ENCODE measurements at regions not wholly inside any gene's neighbourhood (a gene's known extent, or its start where the extent isn't known, plus 50 kb on each side); places are given as distances from the start of the nearest gene placed in this dataset.

DNA sequence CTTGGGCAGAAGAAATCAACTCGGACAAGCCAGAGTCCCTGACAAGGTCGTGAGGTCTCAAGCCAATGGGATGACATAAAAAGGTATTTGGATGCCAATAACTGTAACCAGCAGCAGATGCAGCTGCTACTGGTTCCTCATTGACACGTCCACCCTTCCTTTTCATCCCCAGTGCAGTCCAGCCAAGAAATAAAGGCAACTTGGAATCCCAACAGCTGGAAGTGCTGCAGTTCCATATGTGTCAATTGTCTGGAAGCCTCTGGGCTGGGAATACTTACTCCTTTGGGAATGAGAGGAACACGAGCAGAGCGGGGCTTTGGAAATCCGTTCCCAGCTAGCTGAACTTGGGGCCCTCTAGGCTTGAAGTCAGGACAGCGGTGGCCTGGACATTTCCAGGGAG, 360.4 kb upstream of the ZFHX3 start:
- H3K27me3 ChIP-seq (replicated peaks in 1 of 7): no peaks in the 10 kb centered on the region
- H3K36me3 ChIP-seq: no peaks in the 10 kb centered on the region
- H3K4me3 ChIP-seq: no peak overlapping the region
- H3K27ac ChIP-seq: no peak overlapping the region
- TF ChIP-seq POLR2AphosphoS5 (IDR thresholded peaks at IDR 0.05) (no peak), POLR2A (IDR thresholded peaks at IDR 0.05) (no peak)
- WGBS, 5 donors: 71 to 84% (median 78%) methylated on average over 4 to 7 of the region's 7 CpGs
- no peaks in the 10 kb centered on the region for H3K9me3 ChIP-seq
- no peak for DNase-seq
- intact Hi-C loops (cut with DNase I; ENCODE audit: low total_unique reads): no loop called here
- no peaks in the 10 kb centered on the region for H3K4me1 ChIP-seq

- WGBS, 5 donors: 92 to 95% (median 95%) methylated on average over 11 of the region's 11 CpGs
- DNase-seq: no peak
- intact Hi-C loops (cut with DNase I; ENCODE audit: low total_unique reads): no loop called here
- Histone ChIP-seq H3K4me1 (no peaks in the 10 kb centered on the region), H3K9me3 (no peaks in the 10 kb centered on the region), H3K36me3 (no peaks in the 10 kb centered on the region), H3K27me3 (replicated peaks in 1 of 7) (no peaks in the 10 kb centered on the region), H3K4me3 (no peak overlapping the region), H3K27ac (no peak overlapping the region)
- TF ChIP-seq POLR2AphosphoS5 (IDR thresholded peaks at IDR 0.05): no peak
- no peak for TF ChIP-seq POLR2A (IDR thresholded peaks at IDR 0.05)
- TF ChIP-seq, protein P1, sequence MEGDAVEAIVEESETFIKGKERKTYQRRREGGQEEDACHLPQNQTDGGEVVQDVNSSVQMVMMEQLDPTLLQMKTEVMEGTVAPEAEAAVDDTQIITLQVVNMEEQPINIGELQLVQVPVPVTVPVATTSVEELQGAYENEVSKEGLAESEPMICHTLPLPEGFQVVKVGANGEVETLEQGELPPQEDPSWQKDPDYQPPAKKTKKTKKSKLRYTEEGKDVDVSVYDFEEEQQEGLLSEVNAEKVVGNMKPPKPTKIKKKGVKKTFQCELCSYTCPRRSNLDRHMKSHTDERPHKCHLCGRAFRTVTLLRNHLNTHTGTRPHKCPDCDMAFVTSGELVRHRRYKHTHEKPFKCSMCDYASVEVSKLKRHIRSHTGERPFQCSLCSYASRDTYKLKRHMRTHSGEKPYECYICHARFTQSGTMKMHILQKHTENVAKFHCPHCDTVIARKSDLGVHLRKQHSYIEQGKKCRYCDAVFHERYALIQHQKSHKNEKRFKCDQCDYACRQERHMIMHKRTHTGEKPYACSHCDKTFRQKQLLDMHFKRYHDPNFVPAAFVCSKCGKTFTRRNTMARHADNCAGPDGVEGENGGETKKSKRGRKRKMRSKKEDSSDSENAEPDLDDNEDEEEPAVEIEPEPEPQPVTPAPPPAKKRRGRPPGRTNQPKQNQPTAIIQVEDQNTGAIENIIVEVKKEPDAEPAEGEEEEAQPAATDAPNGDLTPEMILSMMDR (IDR thresholded peaks at IDR 0.05 in 8 of 11, conservative IDR thresholded peaks at IDR 0.05 in 3 of 11): no peak
Observed at GRCh38 chr16:73405851-73406250, 357.9 kb upstream of the ZFHX3 start.

- Histone ChIP-seq H3K4me1 (no peaks in the 10 kb centered on the region), H3K4me3 (no peak overlapping the region), H3K27me3 (replicated peaks in 1 of 7) (no peaks in the 10 kb centered on the region), H3K27ac (no peak overlapping the region), H3K36me3 (no peaks in the 10 kb centered on the region), H3K9me3 (no peaks in the 10 kb centered on the region)
- TF ChIP-seq POLR2A (IDR thresholded peaks at IDR 0.05) (no peak), POLR2AphosphoS5 (IDR thresholded peaks at IDR 0.05) (no peak)
- TF ChIP-seq, protein P1 (IDR thresholded peaks at IDR 0.05 in 8 of 11, conservative IDR thresholded peaks at IDR 0.05 in 3 of 11): no peak
- intact Hi-C loops (cut with DNase I; ENCODE audit: low total_unique reads): no loop called here
- no peak for DNase-seq
Observed at GRCh38 chr16:73404001-73404400, 356.1 kb upstream of the ZFHX3 start.

DNA sequence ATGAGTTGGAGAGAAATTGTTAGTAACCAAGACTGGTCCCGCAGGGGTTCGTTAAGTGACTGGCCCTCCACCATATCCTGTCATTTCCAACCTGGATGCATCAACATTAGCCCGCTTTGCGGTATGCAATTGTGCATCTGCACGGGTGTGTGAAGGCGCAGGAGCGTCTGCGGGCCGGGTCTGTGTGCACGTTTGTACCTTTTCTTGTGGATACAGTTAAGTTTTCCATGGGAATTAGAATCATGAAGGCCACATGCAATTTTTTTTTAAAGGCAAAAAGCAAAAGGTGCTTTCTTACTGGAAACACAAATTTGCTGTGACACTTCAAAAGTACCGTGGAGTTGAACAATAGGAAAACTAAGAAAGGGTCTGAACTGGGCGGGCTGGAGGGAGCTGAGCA, 355.4 kb upstream of the ZFHX3 start:
- H3K9me3 ChIP-seq: no peaks in the 10 kb centered on the region
- H3K4me1 ChIP-seq: no peaks in the 10 kb centered on the region
- DNase-seq: no peak
- H3K36me3 ChIP-seq: no peaks in the 10 kb centered on the region
- no peaks in the 10 kb centered on the region for H3K27me3 ChIP-seq (replicated peaks in 1 of 7)
- intact Hi-C loops (cut with DNase I; ENCODE audit: low total_unique reads): no loop called here
- H3K27ac ChIP-seq: no peak overlapping the region
- TF ChIP-seq POLR2AphosphoS5 (IDR thresholded peaks at IDR 0.05) (no peak), POLR2A (IDR thresholded peaks at IDR 0.05) (no peak)
- TF ChIP-seq, protein P1 (IDR thresholded peaks at IDR 0.05 in 8 of 11, conservative IDR thresholded peaks at IDR 0.05 in 3 of 11): no peak
- WGBS, 5 donors: 89 to 94% (median 92%) methylated on average over 12 of the region's 12 CpGs
- H3K4me3 ChIP-seq: no peak overlapping the region

GRCh38 chr16:73400951-73401350, 353.0 kb upstream of the ZFHX3 start:
- WGBS, 5 donors: 67 to 81% (median 78%) methylated on average over 10 of the region's 10 CpGs
- Histone ChIP-seq H3K27me3 (replicated peaks in 1 of 7) (no peaks in the 10 kb centered on the region), H3K9me3 (no peaks in the 10 kb centered on the region), H3K27ac (no peak overlapping the region), H3K36me3 (no peaks in the 10 kb centered on the region), H3K4me3 (no peak overlapping the region), H3K4me1 (no peaks in the 10 kb centered on the region)
- intact Hi-C loops (cut with DNase I; ENCODE audit: low total_unique reads): no loop called here
- TF ChIP-seq, protein P1 (IDR thresholded peaks at IDR 0.05 in 8 of 11, conservative IDR thresholded peaks at IDR 0.05 in 3 of 11): no peak
- no peak for TF ChIP-seq POLR2AphosphoS5 (IDR thresholded peaks at IDR 0.05)
- TF ChIP-seq POLR2A (IDR thresholded peaks at IDR 0.05): no peak
- no peak for DNase-seq

All from spleen (tissue), 11 donors.